ENCODE measurements at regions not wholly inside any gene's neighbourhood (a gene's known extent, or its start where the extent isn't known, plus 50 kb on each side); places are given as distances from the start of the nearest gene placed in this dataset.

- TF ChIP-seq USF2 (IDR thresholded peaks at IDR 0.05; ENCODE audit: borderline replicate concordance, low read depth, low read length) (no peak), EP300 (IDR thresholded peaks at IDR 0.05; ENCODE audit: borderline replicate concordance in 1 of 2, control insufficient read depth in 1 of 2, low read depth in 2 of 2, low read length in 2 of 2) (no peak), POLR2A (IDR thresholded peaks at IDR 0.05; ENCODE audit: low read depth, low read length) (no peak), CEBPB (IDR thresholded peaks at IDR 0.05; ENCODE audit: borderline replicate concordance in 1 of 2, low read depth in 2 of 2, low read length in 2 of 2) (no peak), YY1 (IDR thresholded peaks at IDR 0.05; ENCODE audit: low read depth, low read length) (no peak), CTCF (IDR thresholded peaks at IDR 0.05 in 2 of 3, conservative IDR thresholded peaks at IDR 0.05 in 1 of 3; ENCODE audit: control insufficient read depth in 2 of 3, extremely low read depth in 1 of 3, insufficient read depth in 1 of 3, low read depth in 3 of 3, low read length in 3 of 3) (no peak), RBBP5 (conservative IDR thresholded peaks at IDR 0.05) (no peak), ZNF592 (IDR thresholded peaks at IDR 0.05) (no peak), BCLAF1 (IDR thresholded peaks at IDR 0.05) (no peak), EZH2 (IDR thresholded peaks at IDR 0.05; ENCODE audit: borderline replicate concordance, control insufficient read depth, low read depth, low read length) (no peak), ASH2L (IDR thresholded peaks at IDR 0.05; ENCODE audit: borderline replicate concordance, low read depth) (no peak), MXI1 (IDR thresholded peaks at IDR 0.05; ENCODE audit: low read depth, low read length) (no peak), STAT3 (IDR thresholded peaks at IDR 0.05; ENCODE audit: low read depth, low read length) (no peak), LARP7 (IDR thresholded peaks at IDR 0.05) (no peak)
Measured at GRCh38 chr15:35963326-35963725, 417.4 kb upstream of the DPH6 start.

Measured in GM12878 (cell line).